ENCODE measurements at regions not wholly inside any gene's neighbourhood (a gene's known extent, or its start where the extent isn't known, plus 50 kb on each side); places are given as distances from the start of the nearest gene placed in this dataset.

GRCh38 chr3:30221619-30222018 is 384.8 kb upstream of the TGFBR2 start:
- DNase-seq (ENCODE audit: low read depth): no peak

DNA sequence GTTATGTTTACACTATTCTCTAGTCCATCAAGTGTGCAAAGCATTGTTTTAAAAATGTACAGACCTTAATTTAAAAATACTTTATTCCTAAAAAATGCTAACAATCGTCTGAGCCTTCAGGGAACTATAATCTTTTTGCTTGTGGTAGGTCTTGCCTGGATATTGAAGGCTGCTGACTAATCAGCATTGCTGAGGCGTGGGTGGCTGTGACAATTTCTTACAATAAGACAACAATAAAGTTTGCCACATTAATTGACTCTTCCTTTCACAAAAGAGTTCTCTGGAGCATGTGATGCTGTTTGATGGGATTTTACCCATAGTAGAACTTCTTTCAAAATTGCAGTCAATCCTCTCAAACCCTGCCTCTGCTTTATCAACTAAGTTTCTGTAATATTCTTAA is 384.0 kb upstream of the TGFBR2 start:
- no peak for DNase-seq (ENCODE audit: low read depth)

DNA sequence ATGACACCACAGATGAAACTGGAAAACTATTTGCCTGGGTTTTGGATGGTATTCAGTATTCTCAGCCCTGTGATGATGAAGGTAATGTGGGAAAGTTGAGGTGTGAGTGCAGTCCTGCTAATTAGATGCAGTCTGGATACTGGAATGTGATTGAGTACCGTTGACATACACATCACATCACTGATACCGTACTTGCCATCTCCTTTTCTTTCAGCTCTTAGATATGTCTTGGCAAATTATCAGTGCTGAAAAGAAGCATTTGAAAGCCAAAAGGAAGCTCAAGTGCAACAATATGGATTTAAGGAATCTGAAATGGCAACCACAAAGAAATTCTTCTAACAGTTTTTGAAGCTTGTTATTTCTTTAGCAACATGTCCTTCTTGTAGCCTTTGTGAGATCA is 381.4 kb upstream of the TGFBR2 start:
- DNase-seq (ENCODE audit: low read depth): no peak

DNA sequence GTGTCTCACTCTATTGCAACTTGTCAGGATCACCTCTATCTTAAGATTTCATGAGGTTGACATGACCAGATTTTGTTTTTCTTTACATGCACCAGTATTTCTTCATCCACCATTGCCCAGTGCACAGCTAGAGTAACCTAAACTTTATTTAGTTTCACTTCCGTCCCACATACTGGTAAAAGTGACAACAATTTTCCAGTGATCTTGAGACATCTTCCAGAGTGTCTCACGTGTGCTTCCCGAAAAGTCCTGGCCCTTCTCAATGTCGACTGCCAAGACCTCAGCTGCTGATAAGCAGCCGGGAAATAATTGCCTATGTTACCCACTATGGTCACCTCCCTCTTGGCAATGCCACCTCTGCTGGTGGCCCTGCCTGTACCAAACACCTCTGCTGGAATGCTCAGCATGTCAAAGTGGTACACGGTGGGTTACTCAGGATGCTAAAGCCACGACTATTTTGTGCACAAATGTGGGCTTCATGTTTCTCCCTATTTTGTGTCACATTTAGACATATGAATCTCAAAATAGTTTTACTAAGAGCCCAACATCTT is 379.7 kb upstream of the TGFBR2 start:
- DNase-seq (ENCODE audit: low read depth): no peak

DNA sequence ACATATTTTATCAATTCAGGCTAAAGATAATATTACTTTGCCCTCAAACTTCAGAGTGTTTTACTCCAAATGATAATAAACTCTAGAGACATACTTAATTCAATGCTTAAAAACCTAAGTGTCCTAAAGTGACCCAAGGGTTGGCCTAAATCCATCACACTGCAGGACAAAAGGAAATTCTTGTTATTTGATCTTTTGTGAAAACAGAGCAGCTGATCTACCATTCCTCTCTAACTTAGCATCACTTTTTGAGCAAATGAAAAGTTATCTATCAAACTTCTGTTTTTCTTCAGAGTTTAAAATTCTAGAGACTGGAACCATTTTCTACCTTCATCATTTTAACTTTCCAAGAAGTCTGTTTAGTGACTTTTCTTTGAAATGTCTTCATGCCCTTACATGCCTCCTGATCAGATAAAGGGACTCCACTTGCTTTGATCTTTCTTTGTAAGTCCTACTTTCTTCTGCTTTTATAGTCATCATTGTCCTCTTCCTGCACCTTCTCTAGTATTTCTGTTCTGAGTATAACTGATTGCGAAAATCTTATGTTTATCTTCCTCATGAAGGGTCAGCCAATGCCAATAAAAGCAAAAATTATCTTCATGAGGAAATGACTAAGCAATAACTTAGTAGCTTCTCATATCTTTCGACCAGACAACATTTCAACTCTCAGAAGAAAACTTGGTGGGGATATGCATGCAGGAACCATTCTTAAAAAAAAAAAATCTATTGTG is 378.7 kb upstream of the TGFBR2 start:
- DNase-seq (ENCODE audit: low read depth): no peak

DNA sequence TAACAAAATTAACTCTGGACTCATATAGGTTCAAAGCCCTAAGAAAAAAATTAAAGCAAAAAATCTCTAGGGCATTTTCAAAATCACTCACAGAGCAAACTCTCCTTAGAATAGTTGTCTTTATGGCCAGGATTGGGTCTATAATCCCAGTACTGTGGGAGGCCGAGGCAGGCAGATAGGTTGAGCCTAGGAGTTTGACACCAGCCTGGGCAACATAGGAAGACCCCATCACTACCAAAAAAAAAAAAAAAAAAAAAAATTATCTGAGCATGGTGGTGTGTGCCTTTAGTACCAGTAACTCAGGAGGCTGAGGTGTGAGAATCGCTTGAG is 378.1 kb upstream of the TGFBR2 start:
- no peak for DNase-seq (ENCODE audit: low read depth)

DNA sequence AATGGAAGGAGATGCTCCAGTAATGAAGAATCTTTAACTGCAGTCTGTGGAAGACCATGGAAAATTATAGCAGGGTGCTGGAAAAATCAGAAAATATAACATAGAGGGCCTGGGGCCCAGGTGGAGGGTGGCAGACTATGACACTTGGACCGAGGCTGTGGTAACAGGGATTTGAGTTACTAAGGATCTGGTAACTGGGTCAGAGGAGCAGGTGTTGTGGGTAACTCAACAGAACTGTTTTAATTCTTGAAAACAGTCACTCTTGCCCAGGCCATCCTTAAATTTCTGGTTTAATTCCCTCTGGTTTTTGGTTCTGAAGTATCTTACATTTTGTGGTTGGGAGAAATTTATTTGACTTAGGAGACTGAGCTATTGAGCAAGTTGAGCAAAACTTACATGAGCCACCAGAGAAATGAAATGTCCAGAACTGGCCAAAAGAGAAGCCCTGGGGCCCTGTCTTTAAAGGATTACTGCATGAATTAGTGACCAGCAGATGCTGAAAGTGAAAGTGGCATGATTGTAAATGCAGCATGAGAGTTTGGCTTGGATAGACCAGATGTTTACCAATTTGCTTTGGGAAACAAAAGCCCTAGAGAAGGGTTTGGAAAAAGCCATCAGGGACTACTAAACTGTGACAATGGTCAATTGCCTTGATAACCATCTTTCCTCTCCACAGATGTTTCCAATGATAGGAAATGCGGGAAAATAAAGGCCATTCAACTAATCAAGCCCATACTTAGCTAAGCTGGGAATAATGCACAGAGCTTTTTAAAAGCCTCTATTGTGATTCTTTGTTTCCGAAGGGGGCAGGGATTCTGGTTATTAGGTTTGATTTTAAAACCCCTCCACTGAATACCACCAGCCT is 374.9 kb upstream of the TGFBR2 start:
- no peak for DNase-seq (ENCODE audit: low read depth)

DNA sequence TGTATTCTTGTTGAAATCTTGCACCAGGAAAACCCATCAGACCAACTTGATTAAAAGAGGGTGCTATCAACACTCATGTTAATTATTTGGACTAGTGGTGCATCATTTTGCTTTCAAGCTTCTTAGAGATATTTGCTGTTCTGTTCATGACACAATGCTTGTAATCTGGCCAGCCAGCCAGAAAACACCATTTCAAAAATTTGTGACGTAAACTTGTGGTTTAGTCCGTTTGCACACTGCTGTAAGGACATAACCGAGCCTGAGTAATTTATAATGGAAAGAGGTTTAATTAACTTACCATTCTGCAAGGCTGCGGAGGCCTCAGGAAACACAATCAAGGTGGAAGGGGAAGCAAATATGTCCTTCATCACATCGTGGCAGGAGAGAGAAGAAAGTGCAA is 374.3 kb upstream of the TGFBR2 start:
- no peak for DNase-seq (ENCODE audit: low read depth)

GRCh38 chr3:30233913-30234646 is 372.3 kb upstream of the TGFBR2 start:
- no peak for DNase-seq (ENCODE audit: low read depth)

- no peak for DNase-seq (ENCODE audit: low read depth)
Observed at GRCh38 chr3:30236011-30236410, 370.4 kb upstream of the TGFBR2 start.

GRCh38 chr3:30241721-30242120 is 364.7 kb upstream of the TGFBR2 start:
- no peak for DNase-seq (ENCODE audit: low read depth)

DNA sequence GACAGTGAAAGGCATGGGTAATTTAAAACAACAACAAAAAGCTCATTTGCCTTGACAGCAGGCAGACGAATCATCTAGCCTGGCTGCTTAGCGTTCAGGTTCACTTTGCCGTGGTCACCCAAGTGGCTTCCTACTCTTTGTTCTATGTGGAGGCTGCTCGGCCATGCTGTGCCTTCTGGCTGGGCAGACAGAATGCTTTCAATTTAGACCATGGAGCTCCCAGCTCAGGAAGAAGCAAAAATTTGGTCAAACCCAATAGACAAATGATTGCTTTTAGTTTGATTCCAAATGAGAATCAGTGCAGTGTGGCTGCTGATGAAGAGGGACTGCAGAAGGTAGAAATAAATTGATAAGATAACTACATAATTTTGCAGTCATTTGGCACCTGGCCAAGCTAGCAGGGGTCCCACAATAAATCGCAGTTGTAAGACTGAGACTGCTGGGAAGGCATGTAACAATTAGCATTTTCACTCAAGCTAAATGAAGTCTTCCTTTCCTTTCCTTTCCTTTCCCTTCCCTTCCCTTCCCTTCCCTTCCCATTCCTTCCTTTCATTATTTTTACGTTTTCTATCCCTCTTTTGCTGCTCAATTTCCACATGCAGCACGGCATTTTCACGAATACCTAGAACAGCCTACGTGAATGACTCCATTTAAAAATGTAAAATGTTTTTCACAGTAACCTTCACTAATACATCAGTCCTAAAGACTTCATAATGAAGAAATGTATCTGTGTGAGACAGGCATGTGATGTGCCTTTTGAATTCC is 360.4 kb upstream of the TGFBR2 start:
- no peak for DNase-seq (ENCODE audit: low read depth)

DNA sequence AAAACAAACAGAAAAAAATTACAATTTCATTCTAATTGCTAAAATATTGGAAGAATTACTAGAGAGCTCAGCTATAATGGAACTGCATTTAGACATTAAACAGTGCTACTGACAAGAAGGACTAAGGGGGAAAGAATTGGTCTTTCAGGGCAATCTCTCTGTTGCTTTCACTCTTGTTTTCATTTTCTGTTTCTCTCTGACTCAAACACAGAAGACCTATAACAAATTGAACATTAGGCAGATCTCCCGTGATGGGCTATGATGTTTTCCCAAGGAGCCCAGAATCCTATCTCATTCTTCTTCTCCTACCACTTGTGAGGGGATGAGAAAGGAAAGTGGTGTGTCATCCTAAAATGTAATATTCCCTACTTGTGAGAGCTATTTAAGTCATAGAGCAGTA is 358.0 kb upstream of the TGFBR2 start:
- DNase-seq (ENCODE audit: low read depth): no peak

DNA sequence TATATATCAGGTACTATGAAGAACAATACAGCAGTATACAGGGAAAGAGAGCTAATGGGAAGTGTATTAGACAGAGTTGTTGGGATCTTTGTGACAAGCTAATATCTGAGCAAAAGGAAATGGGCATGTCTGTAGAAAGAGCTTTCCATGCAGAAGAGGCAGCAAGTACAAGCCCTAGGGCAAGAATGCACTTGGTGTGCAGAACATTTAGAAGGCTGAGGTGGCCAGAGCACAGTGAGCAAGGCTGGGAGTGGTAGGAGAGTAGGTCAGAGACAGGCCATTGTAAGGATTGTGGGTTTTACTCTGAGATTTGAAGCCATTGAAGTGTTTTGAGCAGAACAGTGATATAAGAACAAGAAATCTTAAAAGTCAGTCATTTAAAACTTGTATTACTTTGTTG is 353.9 kb upstream of the TGFBR2 start:
- DNase-seq (ENCODE audit: low read depth): no peak

DNA sequence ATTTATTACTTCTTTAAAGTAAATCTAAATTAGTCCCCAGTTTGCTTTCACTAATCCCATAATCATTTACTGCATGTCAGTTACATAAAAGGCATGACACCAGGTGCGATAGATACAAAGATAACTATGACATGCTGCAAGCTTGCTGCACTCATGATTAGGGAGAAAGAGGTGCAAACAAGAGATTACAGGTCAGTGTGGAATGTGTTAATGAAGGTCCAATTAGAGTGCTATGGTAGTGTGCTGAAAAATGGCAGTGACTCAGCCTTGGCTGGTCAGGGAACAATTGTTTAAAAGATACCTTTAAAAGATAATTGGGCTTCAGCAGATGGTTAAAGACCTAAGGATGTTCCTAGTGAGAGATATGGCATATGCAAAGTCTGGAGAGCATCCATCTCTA is 352.6 kb upstream of the TGFBR2 start:
- no peak for DNase-seq (ENCODE audit: low read depth)

GRCh38 chr3:30256474-30256873 is 349.9 kb upstream of the TGFBR2 start:
- DNase-seq (ENCODE audit: low read depth): no peak

DNA sequence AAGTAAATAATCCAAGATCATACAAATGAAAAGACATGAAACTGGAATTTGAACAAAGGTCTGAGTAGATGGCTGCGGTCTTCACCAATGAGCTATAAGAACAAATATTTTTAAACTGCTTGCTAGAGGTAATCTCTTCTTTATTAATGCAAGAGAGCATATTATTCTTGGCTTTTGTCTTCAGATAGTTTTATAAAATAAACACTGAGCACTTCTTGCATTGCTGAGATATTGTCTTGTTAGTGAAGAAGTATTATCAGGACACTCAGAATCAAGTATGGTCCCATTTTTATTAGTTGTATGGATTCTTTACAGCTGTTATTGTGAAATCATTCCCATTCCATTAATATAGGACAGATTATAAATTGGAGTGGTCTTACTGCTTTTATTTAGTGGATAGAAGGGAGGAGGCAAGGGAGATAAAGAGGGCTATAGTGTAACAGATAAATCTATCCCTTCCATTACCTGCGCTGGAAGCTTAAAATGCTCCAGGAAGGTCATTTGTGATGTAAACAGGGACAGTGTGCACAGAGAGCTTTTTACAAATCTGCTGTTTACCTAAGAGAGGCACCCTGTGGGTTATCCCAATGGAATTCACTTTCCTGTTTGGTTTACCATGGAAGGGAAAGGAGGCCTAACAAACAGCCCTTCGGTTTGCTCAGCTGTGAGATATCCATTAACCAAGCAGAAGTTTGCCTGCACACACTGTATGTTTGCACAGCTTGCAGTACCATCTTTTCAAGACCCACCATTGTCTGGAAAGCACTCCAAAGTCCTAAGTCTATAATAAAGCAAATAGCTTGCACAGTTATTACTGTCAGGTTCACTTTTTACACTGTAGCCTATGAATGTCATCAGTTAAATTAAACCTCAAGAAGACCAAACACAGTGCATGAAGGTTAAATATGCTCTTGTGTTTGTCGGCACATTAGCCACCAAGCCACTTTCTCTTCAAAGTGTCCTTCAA is 347.7 kb upstream of the TGFBR2 start:
- no peak for DNase-seq (ENCODE audit: low read depth)

GRCh38 chr3:30259730-30260129 is 346.7 kb upstream of the TGFBR2 start:
- no peak for DNase-seq (ENCODE audit: low read depth)

DNA sequence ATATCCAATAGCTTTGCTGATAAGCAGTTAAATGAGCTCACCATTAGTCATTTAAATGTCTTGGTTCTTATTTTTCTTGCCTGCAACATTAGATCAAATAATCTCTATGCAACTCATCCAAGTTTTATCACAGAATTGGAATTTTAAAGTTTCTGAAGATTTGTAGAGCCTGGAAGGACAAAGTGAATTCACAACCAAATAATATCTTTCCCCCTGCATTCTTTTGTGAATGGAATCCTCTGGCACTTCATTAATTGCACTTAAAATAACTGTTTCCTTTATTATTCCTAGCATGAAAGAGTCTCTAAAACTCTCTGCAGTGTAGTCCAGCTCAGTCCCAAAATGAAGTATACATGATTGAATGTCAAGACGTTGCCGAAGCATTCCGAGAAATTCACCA is 345.6 kb upstream of the TGFBR2 start:
- no peak for DNase-seq (ENCODE audit: low read depth)

DNA sequence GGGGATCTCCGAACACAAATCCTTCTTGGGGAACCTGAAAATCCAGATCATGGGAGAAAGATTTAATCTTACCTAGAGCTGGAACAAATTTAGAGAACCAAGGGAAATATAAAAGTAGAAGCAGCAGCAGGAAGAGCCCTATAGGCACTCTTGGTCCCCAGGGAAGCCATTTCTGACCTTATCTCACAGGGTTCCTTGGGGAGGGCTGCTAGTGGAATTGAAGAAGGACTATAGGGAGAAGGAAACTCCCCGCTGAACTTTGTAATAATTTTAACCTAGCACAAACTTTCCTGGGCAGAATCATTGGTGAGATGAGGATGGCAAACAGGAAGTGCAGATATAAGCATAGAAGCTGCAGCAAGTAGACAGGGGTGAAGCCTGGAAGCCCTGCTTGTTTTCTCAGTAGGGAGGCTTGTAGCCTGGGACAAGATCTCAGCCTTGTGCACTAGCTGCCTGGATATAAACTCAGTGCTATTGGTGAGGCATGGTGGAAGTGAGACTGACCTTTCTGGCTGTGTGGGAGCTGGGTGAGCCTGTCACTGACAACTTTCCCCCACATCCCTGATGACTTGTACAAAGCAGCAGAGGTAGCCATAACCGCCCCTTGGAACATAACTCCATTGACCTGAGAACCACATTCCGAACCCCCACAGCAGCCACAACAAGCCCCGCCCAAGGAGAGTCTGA is 343.0 kb upstream of the TGFBR2 start:
- DNase-seq (ENCODE audit: low read depth): no peak
